Calu3 (cell line): ENCODE measurements at regions not wholly inside any gene's neighbourhood (a gene's known extent, or its start where the extent isn't known, plus 50 kb on each side); places are given as distances from the start of the nearest gene placed in this dataset.

Experiments
- BruUV-seq: library from RNA; stranded (reverse); fragments of 400-500 nt; replicated peaks from 2 replicates; lab custom pipeline; 2021; lab: Mats Ljungman, UMichigan
- CTCF ChIA-PET: fragments of 300-600 bp; sonication (Branson Sonifier 250); formaldehyde crosslinking; loops from one replicate; lab custom pipeline; 2022; ENCODE audit warnings: antibody characterized with exemption; lab: Charles Lee
- DNase-seq: peaks from one replicate; pipeline ENCODE4 v3.0.0; 2022
- H3K27ac Mint-ChIP-seq: one replicate; pipeline ENCODE4 v1.8.0; 2022; ENCODE audit warnings: mixed read lengths; ENCODE audit not compliant: unreplicated experiment
- H3K27me3 Mint-ChIP-seq: one replicate; pipeline ENCODE4 v1.8.0; 2022; ENCODE audit warnings: mixed read lengths; ENCODE audit not compliant: unreplicated experiment
- H3K36me3 Mint-ChIP-seq: one replicate; pipeline ENCODE4 v1.8.0; 2022; ENCODE audit warnings: mild to moderate bottlenecking, moderate library complexity, mixed read lengths; ENCODE audit not compliant: insufficient read depth, unreplicated experiment
- H3K4me1 Mint-ChIP-seq: one replicate; pipeline ENCODE4 v1.8.0; 2022; ENCODE audit warnings: mild to moderate bottlenecking, low read depth, mixed read lengths; ENCODE audit not compliant: unreplicated experiment
- H3K4me3 Mint-ChIP-seq: one replicate; pipeline ENCODE4 v1.8.0; 2022; ENCODE audit warnings: mild to moderate bottlenecking, low read depth, moderate library complexity, mixed read lengths; ENCODE audit not compliant: unreplicated experiment
- H3K9me3 Mint-ChIP-seq: one replicate; pipeline ENCODE4 v1.8.0; 2022; ENCODE audit warnings: low read depth, mixed read lengths; ENCODE audit not compliant: unreplicated experiment
- intact Hi-C: fragments of 100-400 bp; cut with micrococcal nuclease; formaldehyde crosslinking; loops from one replicate; pipeline ENCODE4 v1.10.0; 2022; ENCODE audit not compliant: unreplicated experiment
- TF ChIP-seq, protein P1 (sequence below): fragments of 200-600 bp; IDR thresholded peaks from one replicate; pipeline ENCODE4 v1.8.0; 2022; ENCODE audit warnings: antibody characterized with exemption; ENCODE audit not compliant: unreplicated experiment

DNA sequence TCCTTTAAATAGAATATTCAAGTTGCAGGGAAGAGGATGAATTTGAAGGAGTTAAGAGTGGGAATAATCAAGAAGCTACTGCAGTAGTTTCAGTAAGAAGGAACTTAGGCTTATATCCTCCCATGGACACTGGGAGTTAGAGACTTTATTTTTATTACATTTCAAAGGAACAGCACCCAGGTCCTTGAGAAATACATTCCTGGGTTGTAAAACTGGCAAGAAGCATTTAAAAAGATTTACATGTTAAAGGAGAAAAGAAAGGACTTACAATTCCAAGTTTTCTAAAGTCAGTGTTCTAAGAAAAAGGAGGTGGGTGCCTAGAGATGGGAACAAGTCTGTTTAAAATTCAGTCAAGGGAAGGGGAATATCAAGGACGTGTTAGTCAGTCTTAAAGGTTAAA, 306.9 kb downstream of the JRKL start:
- Mint-ChIP-seq H3K4me3 (no peak overlapping the region), H3K27me3 (peaks cover 21% of the 10 kb centered on the region), H3K4me1 (no peaks in the 10 kb centered on the region), H3K27ac (no peak overlapping the region), H3K36me3 (no peaks in the 10 kb centered on the region), H3K9me3 (no peaks in the 10 kb centered on the region)
- TF ChIP-seq, protein P1, sequence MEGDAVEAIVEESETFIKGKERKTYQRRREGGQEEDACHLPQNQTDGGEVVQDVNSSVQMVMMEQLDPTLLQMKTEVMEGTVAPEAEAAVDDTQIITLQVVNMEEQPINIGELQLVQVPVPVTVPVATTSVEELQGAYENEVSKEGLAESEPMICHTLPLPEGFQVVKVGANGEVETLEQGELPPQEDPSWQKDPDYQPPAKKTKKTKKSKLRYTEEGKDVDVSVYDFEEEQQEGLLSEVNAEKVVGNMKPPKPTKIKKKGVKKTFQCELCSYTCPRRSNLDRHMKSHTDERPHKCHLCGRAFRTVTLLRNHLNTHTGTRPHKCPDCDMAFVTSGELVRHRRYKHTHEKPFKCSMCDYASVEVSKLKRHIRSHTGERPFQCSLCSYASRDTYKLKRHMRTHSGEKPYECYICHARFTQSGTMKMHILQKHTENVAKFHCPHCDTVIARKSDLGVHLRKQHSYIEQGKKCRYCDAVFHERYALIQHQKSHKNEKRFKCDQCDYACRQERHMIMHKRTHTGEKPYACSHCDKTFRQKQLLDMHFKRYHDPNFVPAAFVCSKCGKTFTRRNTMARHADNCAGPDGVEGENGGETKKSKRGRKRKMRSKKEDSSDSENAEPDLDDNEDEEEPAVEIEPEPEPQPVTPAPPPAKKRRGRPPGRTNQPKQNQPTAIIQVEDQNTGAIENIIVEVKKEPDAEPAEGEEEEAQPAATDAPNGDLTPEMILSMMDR = no peak
- DNase-seq = no peak
- BruUV-seq = no TSS peak
- intact Hi-C loops = no loop called here
- CTCF ChIA-PET = no interaction called here

DNA sequence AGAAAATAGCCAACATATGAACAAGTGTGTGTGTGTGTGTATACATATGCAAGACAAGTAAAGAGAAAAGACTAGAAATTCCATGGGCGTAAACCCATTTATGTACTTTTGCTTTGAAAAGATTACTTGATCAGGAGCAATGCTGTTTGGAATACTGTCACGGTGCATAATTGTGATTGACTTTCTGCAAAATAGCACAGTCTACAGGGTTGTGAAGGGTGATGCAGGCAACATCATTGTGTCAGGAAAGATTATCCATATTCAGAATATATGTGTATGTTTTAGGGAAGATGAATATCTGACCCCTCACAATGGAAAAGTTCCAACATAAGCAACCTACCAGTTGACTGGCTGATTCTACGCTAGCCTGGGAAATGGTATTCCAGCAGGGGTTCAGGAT, 307.7 kb downstream of the JRKL start:
- BruUV-seq = no TSS peak
- peaks cover 21% of the 10 kb centered on the region for H3K27me3 Mint-ChIP-seq
- no peak overlapping the region for H3K4me3 Mint-ChIP-seq
- H3K9me3 Mint-ChIP-seq = no peaks in the 10 kb centered on the region
- H3K36me3 Mint-ChIP-seq = no peaks in the 10 kb centered on the region
- H3K27ac Mint-ChIP-seq = no peak overlapping the region
- intact Hi-C loops = no loop called here
- TF ChIP-seq, protein P1 = no peak
- CTCF ChIA-PET = no interaction called here
- no peak for DNase-seq
- H3K4me1 Mint-ChIP-seq = no peaks in the 10 kb centered on the region

DNA sequence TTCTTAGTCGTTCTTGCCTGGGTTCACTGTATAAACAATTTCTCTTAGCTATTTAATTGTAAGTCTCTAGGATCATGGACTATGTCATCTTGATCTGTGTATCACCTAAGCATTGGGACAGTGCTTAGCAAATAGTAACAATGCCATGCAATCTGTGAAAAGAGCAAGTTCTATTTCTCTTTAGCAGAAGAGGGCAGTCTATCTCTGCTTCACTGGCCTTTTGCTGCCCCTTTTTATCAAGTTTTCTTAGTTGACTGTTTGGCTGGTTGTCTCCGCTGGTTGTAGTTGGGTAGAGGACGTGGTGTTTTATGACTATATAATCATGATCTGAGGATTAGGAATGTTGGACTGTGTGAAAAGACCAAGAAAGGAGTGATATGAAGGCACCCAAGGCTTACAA, 315.0 kb downstream of the JRKL start:
- no TSS peak for BruUV-seq
- H3K27ac Mint-ChIP-seq = no peak overlapping the region
- TF ChIP-seq, protein P1 = no peak
- no peaks in the 10 kb centered on the region for H3K9me3 Mint-ChIP-seq
- intact Hi-C loops = no loop called here
- DNase-seq = no peak
- CTCF ChIA-PET = no interaction called here
- peaks cover 27% of the 10 kb centered on the region for H3K27me3 Mint-ChIP-seq
- no peaks in the 10 kb centered on the region for H3K36me3 Mint-ChIP-seq
- no peak overlapping the region for H3K4me3 Mint-ChIP-seq
- H3K4me1 Mint-ChIP-seq = no peaks in the 10 kb centered on the region

DNA sequence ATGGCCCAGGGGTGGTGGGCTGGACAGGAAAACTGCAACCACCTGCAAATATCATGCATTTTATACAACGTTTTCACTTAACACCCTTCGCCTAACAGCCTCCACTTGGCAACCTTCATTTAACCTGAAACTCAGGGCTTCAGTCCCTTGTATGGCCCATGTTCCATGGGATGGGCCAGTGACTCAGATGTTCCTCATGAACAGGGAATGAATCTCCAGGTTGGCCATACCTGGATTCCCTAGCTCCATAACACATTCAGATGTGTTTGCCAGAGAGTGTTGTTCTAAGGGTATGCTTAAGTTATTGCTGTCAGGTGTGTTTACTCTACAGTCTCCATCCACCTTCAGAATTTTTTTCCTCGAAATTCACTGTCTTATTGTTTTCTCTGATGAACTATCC, 316.9 kb downstream of the JRKL start:
- intact Hi-C loops = no loop called here
- TF ChIP-seq, protein P1 = no peak
- no peak overlapping the region for H3K4me3 Mint-ChIP-seq
- no peak overlapping the region for H3K27ac Mint-ChIP-seq
- no peak for DNase-seq
- no TSS peak for BruUV-seq
- no peaks in the 10 kb centered on the region for H3K36me3 Mint-ChIP-seq
- no peaks in the 10 kb centered on the region for H3K9me3 Mint-ChIP-seq
- CTCF ChIA-PET = no interaction called here
- no peaks in the 10 kb centered on the region for H3K4me1 Mint-ChIP-seq
- peaks cover 38% of the 10 kb centered on the region for H3K27me3 Mint-ChIP-seq
